Stimulated activated CD8-positive, alpha-beta memory T cell treated with anti-CD3 and anti-CD28 coated beads, Interleukin-15, amount 100 ng/mL, for 1 hour (primary cell): ENCODE measurements at regions not wholly inside any gene's neighbourhood (a gene's known extent, or its start where the extent isn't known, plus 50 kb on each side); places are given as distances from the start of the nearest gene placed in this dataset.

Experiments used
- DNase-seq: peaks from one replicate; pipeline ENCODE4 v3.0.0-alpha.2; 2020; ENCODE audit warnings: low read depth

- no peak for DNase-seq
These were observed 179.4 kb downstream of the ETS1 start for GRCh38 chr11:128407962-128408361.

GRCh38 chr11:128405714-128406662 lies 181.4 kb downstream of the ETS1 start:
- no peak for DNase-seq

GRCh38 chr11:128405112-128405511 lies 182.2 kb downstream of the ETS1 start:
- no peak for DNase-seq

GRCh38 chr11:128404437-128404836 lies 182.9 kb downstream of the ETS1 start:
- DNase-seq: no peak

GRCh38 chr11:128400382-128401203 lies 186.8 kb downstream of the ETS1 start:
- no peak for DNase-seq

- DNase-seq: no peak
These were observed 187.9 kb downstream of the ETS1 start for GRCh38 chr11:128399251-128400121.

GRCh38 chr11:128398517-128399250 lies 188.7 kb downstream of the ETS1 start:
- no peak for DNase-seq

GRCh38 chr11:128397362-128397761 lies 190.0 kb downstream of the ETS1 start:
- no peak for DNase-seq

- DNase-seq: no peak
These were observed 192.8 kb downstream of the ETS1 start for GRCh38 chr11:128394431-128395089.

GRCh38 chr11:128392259-128392658 lies 195.1 kb downstream of the ETS1 start:
- DNase-seq: no peak

- DNase-seq: no peak
These were observed 195.5 kb downstream of the ETS1 start for GRCh38 chr11:128391811-128392210.

- DNase-seq: no peak
These were observed 197.1 kb downstream of the ETS1 start for GRCh38 chr11:128390246-128390645.

GRCh38 chr11:128389461-128389976 lies 197.8 kb downstream of the ETS1 start:
- DNase-seq: no peak

GRCh38 chr11:128388206-128388815 lies 199.0 kb downstream of the ETS1 start:
- no peak for DNase-seq

- peak; percentile 6 for DNase-seq
These were observed 207.5 kb downstream of the ETS1 start for GRCh38 chr11:128379587-128380580.

GRCh38 chr11:128375961-128376360 lies 211.4 kb downstream of the ETS1 start:
- no peak for DNase-seq

GRCh38 chr11:128374026-128374425 lies 213.3 kb downstream of the ETS1 start:
- no peak for DNase-seq

GRCh38 chr11:128372977-128373376 lies 214.4 kb downstream of the ETS1 start:
- no peak for DNase-seq

- no peak for DNase-seq
These were observed 219.8 kb downstream of the ETS1 start for GRCh38 chr11:128367573-128367972.
